ENCODE measurements at regions not wholly inside any gene's neighbourhood (a gene's known extent, or its start where the extent isn't known, plus 50 kb on each side); places are given as distances from the start of the nearest gene placed in this dataset.

- TF ChIP-seq CTCF (IDR thresholded peaks at IDR 0.05; ENCODE audit: unreplicated experiment) = no peak
- Mint-ChIP-seq H3K4me1 (ENCODE audit: unreplicated experiment) (no peaks in the 10 kb centered on the region), H3K4me3 (ENCODE audit: unreplicated experiment) (no peak overlapping the region), H3K27me3 (ENCODE audit: unreplicated experiment) (no peaks in the 10 kb centered on the region), H3K27ac (ENCODE audit: unreplicated experiment) (no peak overlapping the region), H3K9me3 (ENCODE audit: unreplicated experiment) (no peaks in the 10 kb centered on the region), H3K36me3 (ENCODE audit: low read depth, unreplicated experiment) (no peaks in the 10 kb centered on the region)
- DNase-seq (ENCODE audit: low spot score) = no peak
These were observed 358.3 kb downstream of the USP25 start for GRCh38 chr21:16088056-16088455.

GRCh38 chr21:16095005-16095404, 365.2 kb downstream of the USP25 start:
- no peak for TF ChIP-seq CTCF (IDR thresholded peaks at IDR 0.05; ENCODE audit: unreplicated experiment)
- H3K27me3 Mint-ChIP-seq (ENCODE audit: unreplicated experiment) = no peaks in the 10 kb centered on the region
- no peak overlapping the region for H3K4me3 Mint-ChIP-seq (ENCODE audit: unreplicated experiment)
- H3K4me1 Mint-ChIP-seq (ENCODE audit: unreplicated experiment) = no peaks in the 10 kb centered on the region
- no peak for DNase-seq (ENCODE audit: low spot score)
- no peaks in the 10 kb centered on the region for H3K9me3 Mint-ChIP-seq (ENCODE audit: unreplicated experiment)
- H3K36me3 Mint-ChIP-seq (ENCODE audit: low read depth, unreplicated experiment) = no peaks in the 10 kb centered on the region
- no peak overlapping the region for H3K27ac Mint-ChIP-seq (ENCODE audit: unreplicated experiment)

- no peaks in the 10 kb centered on the region for H3K36me3 Mint-ChIP-seq (ENCODE audit: low read depth, unreplicated experiment)
- DNase-seq (ENCODE audit: low spot score) = no peak
- TF ChIP-seq CTCF (IDR thresholded peaks at IDR 0.05; ENCODE audit: unreplicated experiment) = no peak
- H3K27me3 Mint-ChIP-seq (ENCODE audit: unreplicated experiment) = no peaks in the 10 kb centered on the region
- H3K9me3 Mint-ChIP-seq (ENCODE audit: unreplicated experiment) = no peaks in the 10 kb centered on the region
- H3K27ac Mint-ChIP-seq (ENCODE audit: unreplicated experiment) = no peak overlapping the region
- no peak overlapping the region for H3K4me3 Mint-ChIP-seq (ENCODE audit: unreplicated experiment)
- H3K4me1 Mint-ChIP-seq (ENCODE audit: unreplicated experiment) = no peaks in the 10 kb centered on the region
These were observed 367.2 kb downstream of the USP25 start for GRCh38 chr21:16096988-16097387.

GRCh38 chr21:16102113-16102512, 372.3 kb downstream of the USP25 start:
- H3K27ac Mint-ChIP-seq (ENCODE audit: unreplicated experiment) = no peak overlapping the region

GRCh38 chr21:16108561-16109075, 378.8 kb downstream of the USP25 start:
- no peak overlapping the region for H3K4me3 Mint-ChIP-seq (ENCODE audit: unreplicated experiment)
- no peaks in the 10 kb centered on the region for H3K4me1 Mint-ChIP-seq (ENCODE audit: unreplicated experiment)
- no peak for DNase-seq (ENCODE audit: low spot score)
- H3K9me3 Mint-ChIP-seq (ENCODE audit: unreplicated experiment) = no peaks in the 10 kb centered on the region
- peaks cover 6% of the 10 kb centered on the region for H3K36me3 Mint-ChIP-seq (ENCODE audit: low read depth, unreplicated experiment)
- H3K27me3 Mint-ChIP-seq (ENCODE audit: unreplicated experiment) = peaks cover 2% of the 10 kb centered on the region
- no peak for TF ChIP-seq CTCF (IDR thresholded peaks at IDR 0.05; ENCODE audit: unreplicated experiment)
- no peak overlapping the region for H3K27ac Mint-ChIP-seq (ENCODE audit: unreplicated experiment)

More at GRCh38 chr21:16102113-16102512, 372.3 kb downstream of the USP25 start:
- H3K36me3 Mint-ChIP-seq (ENCODE audit: low read depth, unreplicated experiment) = no peaks in the 10 kb centered on the region
- no peak for DNase-seq (ENCODE audit: low spot score)
- TF ChIP-seq CTCF (IDR thresholded peaks at IDR 0.05; ENCODE audit: unreplicated experiment) = no peak
- H3K9me3 Mint-ChIP-seq (ENCODE audit: unreplicated experiment) = no peaks in the 10 kb centered on the region
- peaks cover 2% of the 10 kb centered on the region for H3K27me3 Mint-ChIP-seq (ENCODE audit: unreplicated experiment)
- H3K4me1 Mint-ChIP-seq (ENCODE audit: unreplicated experiment) = no peaks in the 10 kb centered on the region
- no peak overlapping the region for H3K4me3 Mint-ChIP-seq (ENCODE audit: unreplicated experiment)
